C4-2B (cell line): ENCODE measurements at regions not wholly inside any gene's neighbourhood (a gene's known extent, or its start where the extent isn't known, plus 50 kb on each side); places are given as distances from the start of the nearest gene placed in this dataset.
"Not testable (repeated sequence)": the region's sequence is repeated elsewhere in the genome, so short reads cannot be mapped to it uniquely, and the experiment has no call there.

ENCODE experiments used
- CTCF ChIP-seq: fragments of 450-650 bp; conservative IDR thresholded peaks from 2 replicates; pipeline ENCODE4 v1.5.1; 2017; ENCODE audit warnings: mild to moderate bottlenecking
- ZFX ChIP-seq: fragments of 450-650 bp; IDR thresholded peaks from 2 replicates; pipeline ENCODE4 v1.6.1; 2017

DNA sequence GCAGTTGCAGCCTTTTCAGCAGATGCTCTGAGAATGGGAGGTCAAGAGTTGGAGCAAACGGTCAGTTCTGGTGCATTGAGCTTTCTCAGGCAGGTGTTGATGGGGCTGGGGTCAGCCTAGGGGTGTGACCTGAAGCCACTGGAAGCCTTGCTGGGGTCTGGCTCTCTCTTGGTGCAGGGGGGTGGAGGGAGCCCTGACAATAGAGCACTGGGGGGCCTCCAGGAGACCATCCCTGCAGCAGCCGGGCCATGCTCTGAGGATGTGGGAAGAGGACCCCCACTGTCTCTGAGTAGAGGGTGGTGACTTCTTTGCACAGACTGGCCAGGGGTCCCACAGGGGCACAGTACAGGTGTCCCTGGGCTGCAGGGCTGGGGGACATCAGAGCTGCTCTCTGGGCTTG is 528.8 kb downstream of the GOLGA6L6 start:
- TF ChIP-seq CTCF, ZFX: not testable (repeated sequence)
